ENCODE measurements at regions not wholly inside any gene's neighbourhood (a gene's known extent, or its start where the extent isn't known, plus 50 kb on each side); places are given as distances from the start of the nearest gene placed in this dataset.
"Not testable (repeated sequence)": the region's sequence is repeated elsewhere in the genome, so short reads cannot be mapped to it uniquely, and the experiment has no call there.

DNA sequence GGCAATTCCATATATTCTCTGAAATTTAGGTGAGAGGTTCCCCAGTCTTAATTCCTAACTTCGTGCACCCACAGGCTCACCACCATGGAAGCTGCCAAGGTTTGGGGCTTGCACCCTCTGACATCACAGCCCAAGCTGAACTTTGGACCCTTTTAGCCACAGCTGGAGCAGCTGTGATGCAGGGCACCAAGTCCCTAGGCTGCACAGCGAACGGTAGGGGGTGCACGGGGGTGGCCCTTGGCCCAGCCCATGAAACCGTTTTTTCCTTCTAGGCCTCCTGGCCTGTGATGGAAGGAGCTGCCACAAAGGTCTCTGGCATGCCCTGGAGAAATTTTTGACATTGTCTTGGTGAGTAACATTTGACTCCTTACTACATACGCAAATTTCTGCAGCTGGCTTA is 251.9 kb upstream of the GRM3 start:
- Histone ChIP-seq H3K9ac (no peak overlapping the region), H4K20me1 (ENCODE audit: insufficient read depth) (no peaks in the 10 kb centered on the region), H3K4me1 (ENCODE audit: low read depth, poor library complexity, severe bottlenecking) (no peaks in the 10 kb centered on the region), H3K36me3 (ENCODE audit: insufficient read depth) (no peaks in the 10 kb centered on the region), H3K4me3 (IDR thresholded peaks at IDR 0.05; ENCODE audit: insufficient read depth, low read depth, low read length) (no peak overlapping the region), H3K79me2 (ENCODE audit: insufficient read depth, low read depth) (no peaks in the 10 kb centered on the region), H3K27me3 (ENCODE audit: insufficient read depth, low read depth) (no peaks in the 10 kb centered on the region), H2AFZ (ENCODE audit: low read depth) (no peak overlapping the region), H3K4me2 (no peak overlapping the region), H3K27ac (no peak overlapping the region)
- TF ChIP-seq, protein P1, sequence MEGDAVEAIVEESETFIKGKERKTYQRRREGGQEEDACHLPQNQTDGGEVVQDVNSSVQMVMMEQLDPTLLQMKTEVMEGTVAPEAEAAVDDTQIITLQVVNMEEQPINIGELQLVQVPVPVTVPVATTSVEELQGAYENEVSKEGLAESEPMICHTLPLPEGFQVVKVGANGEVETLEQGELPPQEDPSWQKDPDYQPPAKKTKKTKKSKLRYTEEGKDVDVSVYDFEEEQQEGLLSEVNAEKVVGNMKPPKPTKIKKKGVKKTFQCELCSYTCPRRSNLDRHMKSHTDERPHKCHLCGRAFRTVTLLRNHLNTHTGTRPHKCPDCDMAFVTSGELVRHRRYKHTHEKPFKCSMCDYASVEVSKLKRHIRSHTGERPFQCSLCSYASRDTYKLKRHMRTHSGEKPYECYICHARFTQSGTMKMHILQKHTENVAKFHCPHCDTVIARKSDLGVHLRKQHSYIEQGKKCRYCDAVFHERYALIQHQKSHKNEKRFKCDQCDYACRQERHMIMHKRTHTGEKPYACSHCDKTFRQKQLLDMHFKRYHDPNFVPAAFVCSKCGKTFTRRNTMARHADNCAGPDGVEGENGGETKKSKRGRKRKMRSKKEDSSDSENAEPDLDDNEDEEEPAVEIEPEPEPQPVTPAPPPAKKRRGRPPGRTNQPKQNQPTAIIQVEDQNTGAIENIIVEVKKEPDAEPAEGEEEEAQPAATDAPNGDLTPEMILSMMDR (conservative IDR thresholded peaks at IDR 0.05; ENCODE audit: low read depth, low read length) = no peak

DNA sequence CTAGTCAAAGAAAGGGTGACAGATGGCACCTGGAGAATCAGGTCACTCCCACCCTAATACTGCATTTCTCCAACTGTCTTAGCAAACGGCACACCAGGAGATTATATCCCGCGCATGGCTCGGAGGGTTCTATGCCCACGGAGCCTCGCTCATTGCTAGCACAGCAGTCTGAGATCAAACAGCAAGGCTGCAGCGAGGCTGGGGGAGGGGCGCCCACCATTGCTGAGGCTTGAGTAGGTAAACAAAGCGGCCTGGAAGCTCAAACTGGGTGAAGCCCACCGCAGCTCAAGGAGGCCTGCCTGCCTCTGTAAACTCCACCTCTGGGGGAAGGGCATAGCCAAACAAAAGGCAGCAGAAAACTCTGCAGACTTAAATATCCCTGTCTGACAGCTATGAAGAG is 268.1 kb upstream of the GRM3 start:
- not testable (repeated sequence) for H3K4me2 ChIP-seq; H3K36me3 ChIP-seq (ENCODE audit: insufficient read depth); H3K9ac ChIP-seq; H3K79me2 ChIP-seq (ENCODE audit: insufficient read depth, low read depth); H3K27ac ChIP-seq; H3K27me3 ChIP-seq (ENCODE audit: insufficient read depth, low read depth); H2AFZ ChIP-seq (ENCODE audit: low read depth); H3K4me3 ChIP-seq (IDR thresholded peaks at IDR 0.05; ENCODE audit: insufficient read depth, low read depth, low read length); H4K20me1 ChIP-seq (ENCODE audit: insufficient read depth)
- peaks cover 19% of the 10 kb centered on the region for H3K4me1 ChIP-seq (ENCODE audit: low read depth, poor library complexity, severe bottlenecking)

DNA sequence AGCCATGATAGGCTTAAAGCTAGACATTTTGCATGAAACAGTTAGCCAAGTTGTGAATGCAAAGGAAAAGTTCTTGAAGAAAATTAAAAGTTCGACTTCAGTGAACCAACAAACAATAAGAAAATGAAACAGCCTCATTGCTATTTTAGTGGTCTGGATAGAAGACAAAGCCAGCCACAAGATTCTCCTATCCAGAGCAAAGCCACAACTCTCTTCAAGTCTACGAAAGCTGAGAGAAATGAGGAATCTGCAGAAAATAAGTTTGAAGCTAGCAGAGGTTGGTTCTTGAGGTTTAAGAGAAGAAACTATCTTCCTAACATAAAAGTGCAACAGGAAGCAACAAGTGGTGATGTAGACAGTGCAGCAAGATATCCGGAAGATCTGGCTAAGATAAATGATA is 271.4 kb upstream of the GRM3 start:
- TF ChIP-seq, protein P1 (conservative IDR thresholded peaks at IDR 0.05; ENCODE audit: low read depth, low read length) = no peak
- Histone ChIP-seq H3K4me1 (ENCODE audit: low read depth, poor library complexity, severe bottlenecking) (peaks cover 19% of the 10 kb centered on the region), H3K27me3 (ENCODE audit: insufficient read depth, low read depth) (no peaks in the 10 kb centered on the region), H2AFZ (ENCODE audit: low read depth) (peak overlapping the region; percentile 11; the same call in 1 of the 2 replicates), H4K20me1 (ENCODE audit: insufficient read depth) (no peaks in the 10 kb centered on the region), H3K9ac (no peak overlapping the region), H3K4me2 (peak overlapping the region; percentile 25; the same call in 1 of the 2 replicates), H3K4me3 (IDR thresholded peaks at IDR 0.05; ENCODE audit: insufficient read depth, low read depth, low read length) (no peak overlapping the region), H3K27ac (no peak overlapping the region), H3K36me3 (ENCODE audit: insufficient read depth) (no peaks in the 10 kb centered on the region), H3K79me2 (ENCODE audit: insufficient read depth, low read depth) (no peaks in the 10 kb centered on the region)

DNA sequence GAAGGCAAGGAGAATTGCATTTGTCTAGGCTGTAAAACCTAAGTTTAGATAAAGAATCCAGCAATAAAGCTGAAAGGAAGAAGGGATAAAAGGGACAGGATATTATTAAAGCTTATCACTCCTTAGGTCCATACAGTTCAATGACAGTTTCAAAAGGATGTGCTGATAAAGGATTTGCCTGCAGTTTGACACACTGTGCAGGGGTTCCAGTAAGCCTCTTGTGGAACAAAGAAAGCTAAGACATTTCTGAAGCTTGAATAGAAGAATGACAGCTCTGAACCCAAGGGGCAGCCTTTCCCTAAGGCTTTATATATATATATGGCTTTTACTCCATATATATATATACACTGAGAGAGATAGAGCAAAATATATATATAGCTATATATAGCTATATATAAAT is 276.8 kb upstream of the GRM3 start:
- Histone ChIP-seq H3K36me3 (ENCODE audit: insufficient read depth) (no peaks in the 10 kb centered on the region), H3K27ac (no peak overlapping the region), H3K27me3 (ENCODE audit: insufficient read depth, low read depth) (no peaks in the 10 kb centered on the region), H3K4me3 (IDR thresholded peaks at IDR 0.05; ENCODE audit: insufficient read depth, low read depth, low read length) (no peak overlapping the region), H3K9ac (no peak overlapping the region), H3K4me2 (no peak overlapping the region), H3K4me1 (ENCODE audit: low read depth, poor library complexity, severe bottlenecking) (peaks cover 4% of the 10 kb centered on the region), H2AFZ (ENCODE audit: low read depth) (no peak overlapping the region), H4K20me1 (ENCODE audit: insufficient read depth) (no peaks in the 10 kb centered on the region), H3K79me2 (ENCODE audit: insufficient read depth, low read depth) (no peaks in the 10 kb centered on the region)
- TF ChIP-seq, protein P1 (conservative IDR thresholded peaks at IDR 0.05; ENCODE audit: low read depth, low read length) = no peak

DNA sequence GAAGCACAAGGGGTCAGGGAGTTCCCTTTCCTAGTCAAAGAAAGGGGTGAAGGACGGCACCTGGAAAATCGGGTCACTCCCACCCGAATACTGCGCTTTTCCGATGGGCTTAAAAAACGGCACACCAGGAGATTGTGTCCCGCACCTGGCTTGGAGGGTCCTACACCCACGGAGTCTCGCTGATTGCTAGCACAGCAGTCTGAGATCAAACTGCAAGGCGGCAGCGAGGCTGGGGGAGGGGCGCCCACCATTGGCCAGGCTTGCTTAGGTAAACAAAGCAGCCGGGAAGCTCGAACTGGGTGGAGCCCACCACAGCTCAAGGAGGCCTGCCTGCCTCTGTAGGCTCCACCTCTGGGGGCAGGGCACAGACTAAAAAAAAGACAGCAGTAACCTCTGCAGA is 303.3 kb upstream of the GRM3 start:
- H3K36me3 ChIP-seq (ENCODE audit: insufficient read depth); H3K4me2 ChIP-seq; H3K27me3 ChIP-seq (ENCODE audit: insufficient read depth, low read depth); H4K20me1 ChIP-seq (ENCODE audit: insufficient read depth); H3K27ac ChIP-seq; H2AFZ ChIP-seq (ENCODE audit: low read depth); H3K4me3 ChIP-seq (IDR thresholded peaks at IDR 0.05; ENCODE audit: insufficient read depth, low read depth, low read length); H3K9ac ChIP-seq; H3K79me2 ChIP-seq (ENCODE audit: insufficient read depth, low read depth); H3K4me1 ChIP-seq (ENCODE audit: low read depth, poor library complexity, severe bottlenecking): not testable (repeated sequence)
